Endothelial cell of umbilical vein (primary cell): ENCODE measurements at regions not wholly inside any gene's neighbourhood (a gene's known extent, or its start where the extent isn't known, plus 50 kb on each side); places are given as distances from the start of the nearest gene placed in this dataset.

Experiments used
- BruUV-seq: library from RNA; stranded (reverse); fragments of 400-500 nt; replicated peaks from 2 replicates; lab custom pipeline; 2021; lab: Mats Ljungman, UMichigan
- CTCF ChIA-PET: fragments of 300-600, 350-600 bp; sonication (Branson Sonifier 250); formaldehyde crosslinking; loops from one replicate; lab custom pipeline; 2021; ENCODE audit warnings: antibody characterized with exemption, inconsistent platforms; lab: Charles Lee
- POLR2A ChIA-PET: fragments of 300-600, 350-600 bp; sonication (Branson Sonifier 250); formaldehyde crosslinking; loops from one replicate; lab custom pipeline; 2021; ENCODE audit warnings: antibody characterized with exemption, inconsistent platforms; lab: Charles Lee
- DNase-seq: peaks from one replicate; pipeline ENCODE4 v3.0.0-alpha.2; 2011; ENCODE audit warnings: low read depth, low spot score
- FAIRE-seq: peaks from 2 replicates; lab custom pipeline; 2011; peaks lifted over from hg19 to GRCh38; lab: Jason Lieb, UNC
- H2AFZ ChIP-seq: 2 replicates; pipeline ENCODE4 v1.6.0; 2012; ENCODE audit warnings: low read depth, low read length, control low read depth, inconsistent platforms
- H3K27ac ChIP-seq: 2 replicates; pipeline ENCODE4 v1.5.1; 2011; ENCODE audit warnings: low read depth, mild to moderate bottlenecking, control low read depth, low read length, moderate library complexity; ENCODE audit not compliant: insufficient read depth
- H3K27me3 ChIP-seq, 2 experiments: 2 replicates each; pipeline versions ENCODE4 v1.6.0 to v1.6.1; 2011; ENCODE audit warnings: low read length in 2 of 2, mixed read lengths in 1 of 2; ENCODE audit not compliant: control insufficient read depth in 2 of 2, insufficient read depth in 2 of 2
- H3K36me3 ChIP-seq, 2 experiments: 2 replicates in 1 of 2; 3 replicates in 1 of 2; pipeline ENCODE4 v1.5.1; 2011; ENCODE audit warnings: low read length in 2 of 2, mild to moderate bottlenecking in 1 of 2, moderate library complexity in 1 of 2; ENCODE audit not compliant: control insufficient read depth in 2 of 2, insufficient read depth in 2 of 2; ENCODE audit errors: extremely low read depth in 1 of 2
- H3K4me1 ChIP-seq: 3 replicates; pipeline ENCODE4 v1.5.1; 2011; ENCODE audit warnings: mild to moderate bottlenecking, low read length; ENCODE audit not compliant: control insufficient read depth, insufficient read depth; ENCODE audit errors: extremely low read depth
- H3K4me2 ChIP-seq: 2 replicates; pipeline ENCODE4 v1.6.1; 2011; ENCODE audit warnings: low read length, control low read depth, mixed read lengths; ENCODE audit not compliant: insufficient read depth
- H3K4me3 ChIP-seq, 3 experiments: fragments of 200-600 bp in 1 of 3; sonication (generic), shearing (Covaris generic) in 1 of 3; replicated peaks in 1 of 3; 2 replicates each; pipeline ENCODE4 v1.5.1; 2011 to 2016; ENCODE audit warnings: control low read depth in 3 of 3, low read length in 3 of 3, mild to moderate bottlenecking in 2 of 3, inconsistent platforms in 1 of 3, low read depth in 1 of 3, moderate library complexity in 1 of 3; ENCODE audit not compliant: insufficient read depth in 1 of 3
- H3K79me2 ChIP-seq: 2 replicates; pipeline ENCODE4 v1.6.0; 2012; ENCODE audit warnings: low read length, inconsistent platforms; ENCODE audit not compliant: control insufficient read depth, insufficient read depth
- H3K9ac ChIP-seq: replicated peaks from 2 replicates; pipeline ENCODE3; 2011; ENCODE audit warnings: low read length, control low read depth; ENCODE audit not compliant: insufficient read depth; ENCODE audit errors: extremely low read depth
- H3K9me1 ChIP-seq: replicated peaks from 3 replicates; pipeline ENCODE4 v1.6.0; 2011; ENCODE audit warnings: mild to moderate bottlenecking, low read length; ENCODE audit not compliant: control insufficient read depth, insufficient read depth; ENCODE audit errors: extremely low read depth
- H3K9me3 ChIP-seq: replicated peaks from 2 replicates; pipeline ENCODE4 v1.5.1; 2012; ENCODE audit warnings: low read length, inconsistent platforms; ENCODE audit not compliant: control insufficient read depth, insufficient read depth
- H4K20me1 ChIP-seq: replicated peaks from 2 replicates; pipeline ENCODE3; 2011; ENCODE audit warnings: mild to moderate bottlenecking, low read length; ENCODE audit not compliant: control insufficient read depth, insufficient read depth; ENCODE audit errors: extremely low read depth
- EZH2 ChIP-seq: IDR thresholded peaks from 2 replicates; pipeline ENCODE4 v1.6.1; 2012; ENCODE audit warnings: borderline replicate concordance, low read depth, mild to moderate bottlenecking, moderate library complexity, low read length, inconsistent platforms; ENCODE audit not compliant: severe bottlenecking
- GATA2 ChIP-seq: IDR thresholded peaks from 2 replicates; pipeline ENCODE4 v1.7.0; 2011; ENCODE audit warnings: low read depth, mild to moderate bottlenecking, moderate library complexity, mixed read lengths, low read length; ENCODE audit not compliant: insufficient read length, insufficient read depth
- JUN ChIP-seq: IDR thresholded peaks from 2 replicates; pipeline ENCODE4 v1.6.1; 2011; ENCODE audit warnings: borderline replicate concordance, low read depth; ENCODE audit not compliant: insufficient read length, insufficient read depth
- MYC ChIP-seq: IDR thresholded peaks from one replicate; pipeline ENCODE4 v1.6.1; 2011; ENCODE audit warnings: mild to moderate bottlenecking, low read depth, low read length
- POLR2A ChIP-seq: IDR thresholded peaks from 2 replicates; pipeline ENCODE4 v1.6.1; 2012; ENCODE audit warnings: low read depth, mild to moderate bottlenecking, control low read depth, low read length
- dilution Hi-C: fragments of 300-500 bp; cut with MboI; formaldehyde crosslinking; loops from one replicate; pipeline ENCODE4 v1.15.0; 2019; ENCODE audit warnings: low sequenced_read_pairs; ENCODE audit not compliant: extremely low pct_ligation_motif_present
- intact Hi-C: fragments of 100-400 bp; cut with micrococcal nuclease; formaldehyde crosslinking; loops from one replicate; pipeline ENCODE4 v1.10.0; 2022
- TF ChIP-seq, protein P1 (sequence below), 2 donors: IDR thresholded peaks; 1 replicate in 1 of 2; 2 replicates in 1 of 2; pipeline ENCODE4 v1.5.1; 2011; ENCODE audit warnings: low read length in 2 of 2, mild to moderate bottlenecking in 2 of 2, moderate library complexity in 2 of 2, control low read depth in 1 of 2, inconsistent platforms in 1 of 2, low read depth in 1 of 2; ENCODE audit not compliant: insufficient read depth in 1 of 2; ENCODE audit errors: extremely low read depth in 1 of 2

DNA sequence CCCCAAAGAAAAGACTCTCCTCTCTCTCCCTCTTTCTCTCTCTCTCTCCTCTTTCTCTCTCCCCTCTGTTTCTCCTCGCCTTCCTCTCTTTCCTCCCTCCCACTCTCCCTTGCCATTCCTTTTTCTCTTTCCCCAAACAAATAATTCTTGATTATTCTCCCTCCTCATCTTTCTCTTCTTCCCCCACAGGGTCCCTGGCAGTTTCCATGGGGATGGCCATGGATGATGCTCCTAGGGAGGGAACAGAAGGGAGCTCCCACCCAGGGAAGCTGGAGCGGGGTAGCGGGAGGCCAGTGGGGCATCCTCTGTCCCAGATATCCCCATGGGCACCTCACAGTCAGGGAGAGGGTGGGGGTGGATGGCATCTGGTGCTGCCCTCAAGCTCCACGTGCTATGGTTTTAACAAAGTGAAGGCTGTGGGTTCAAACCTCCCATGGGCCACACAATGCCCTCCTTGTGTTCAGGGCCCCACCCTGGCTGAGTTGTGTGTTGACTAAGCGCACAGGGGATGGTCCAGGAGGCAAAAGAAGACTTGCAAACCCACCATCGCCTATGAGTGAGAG, 266.4 kb downstream of the BUD13 start:
- no peaks in the 10 kb centered on the region for H3K79me2 ChIP-seq
- H3K9ac ChIP-seq = no peak overlapping the region
- dilution Hi-C loops = no loop called here
- BruUV-seq = no TSS peak
- no peak overlapping the region for H3K4me2 ChIP-seq
- no peaks in the 10 kb centered on the region for H3K9me1 ChIP-seq
- POLR2A ChIA-PET = no interaction called here
- no peaks in the 10 kb centered on the region for H3K4me1 ChIP-seq
- H3K27me3 ChIP-seq = peaks cover 5 to 13% of the 10 kb centered on the region in 2 experiments
- no peak overlapping the region for H3K27ac ChIP-seq
- TF ChIP-seq MYC (no peak), JUN (no peak), POLR2A (no peak), EZH2 (no peak), GATA2 (no peak)
- TF ChIP-seq, protein P1, sequence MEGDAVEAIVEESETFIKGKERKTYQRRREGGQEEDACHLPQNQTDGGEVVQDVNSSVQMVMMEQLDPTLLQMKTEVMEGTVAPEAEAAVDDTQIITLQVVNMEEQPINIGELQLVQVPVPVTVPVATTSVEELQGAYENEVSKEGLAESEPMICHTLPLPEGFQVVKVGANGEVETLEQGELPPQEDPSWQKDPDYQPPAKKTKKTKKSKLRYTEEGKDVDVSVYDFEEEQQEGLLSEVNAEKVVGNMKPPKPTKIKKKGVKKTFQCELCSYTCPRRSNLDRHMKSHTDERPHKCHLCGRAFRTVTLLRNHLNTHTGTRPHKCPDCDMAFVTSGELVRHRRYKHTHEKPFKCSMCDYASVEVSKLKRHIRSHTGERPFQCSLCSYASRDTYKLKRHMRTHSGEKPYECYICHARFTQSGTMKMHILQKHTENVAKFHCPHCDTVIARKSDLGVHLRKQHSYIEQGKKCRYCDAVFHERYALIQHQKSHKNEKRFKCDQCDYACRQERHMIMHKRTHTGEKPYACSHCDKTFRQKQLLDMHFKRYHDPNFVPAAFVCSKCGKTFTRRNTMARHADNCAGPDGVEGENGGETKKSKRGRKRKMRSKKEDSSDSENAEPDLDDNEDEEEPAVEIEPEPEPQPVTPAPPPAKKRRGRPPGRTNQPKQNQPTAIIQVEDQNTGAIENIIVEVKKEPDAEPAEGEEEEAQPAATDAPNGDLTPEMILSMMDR (IDR thresholded peaks at IDR 0.05; ENCODE audit: extremely low read depth in 1 of 2, insufficient read depth in 1 of 2, low read depth in 1 of 2, low read length in 2 of 2) = no peak
- no peak overlapping the region for H3K4me3 ChIP-seq
- intact Hi-C loops = no loop called here
- H3K9me3 ChIP-seq = no peaks in the 10 kb centered on the region
- no peaks in the 10 kb centered on the region for H4K20me1 ChIP-seq
- CTCF ChIA-PET = interaction anchor here (1.7 to 3.6 kb wide), 4 partner anchors 52 to 148 kb away, joined by 5 to 20 read pairs (median 17); no protein-coding TSS in a partner anchor
- FAIRE-seq (no peak), DNase-seq (no peak)
- no peaks in the 10 kb centered on the region for H3K36me3 ChIP-seq
- H2AFZ ChIP-seq = no peak overlapping the region
